ENCODE measurements at regions not wholly inside any gene's neighbourhood (a gene's known extent, or its start where the extent isn't known, plus 50 kb on each side); places are given as distances from the start of the nearest gene placed in this dataset.

- TF ChIP-seq PATZ1 (CRISPR knock-in tag; IDR thresholded peaks at IDR 0.05; ENCODE audit: borderline replicate concordance) (no peak), ZFP30 (CRISPR knock-in tag; IDR thresholded peaks at IDR 0.05) (no peak), TCF4 (CRISPR knock-in tag; IDR thresholded peaks at IDR 0.05; ENCODE audit: borderline replicate concordance) (no peak)
These were observed 63.2 kb upstream of the AGR3 start for GRCh38 chr7:16944936-16945335.

All from SK-N-SH treated with all-trans-retinoic acid at 6 μM for 48 hours (cell line).